Effector memory CD8-positive, alpha-beta T cell (primary cell): ENCODE measurements at regions not wholly inside any gene's neighbourhood (a gene's known extent, or its start where the extent isn't known, plus 50 kb on each side); places are given as distances from the start of the nearest gene placed in this dataset.

Experiments
- ATAC-seq: fragments of 150-1000 bp; cut with Tn5 transposase; replicated peaks from 2 replicates; pipeline ENCODE4 v1.10.0; 2021; ENCODE audit warnings: mild to moderate bottlenecking, moderate library complexity
- DNase-seq, 3 experiments: peaks; one replicate each; pipeline ENCODE4 v3.0.0; 2021
- H3K27ac Mint-ChIP-seq, 2 donors: one replicate each; pipeline ENCODE4 v1.8.0; 2022; ENCODE audit warnings: mild to moderate bottlenecking in 2 of 2, mixed read lengths in 2 of 2, moderate library complexity in 2 of 2
- H3K27me3 Mint-ChIP-seq, 2 donors: one replicate each; pipeline ENCODE4 v1.8.0; 2022; ENCODE audit warnings: mixed read lengths in 2 of 2
- H3K36me3 Mint-ChIP-seq: one replicate; pipeline ENCODE4 v1.8.0; 2022; ENCODE audit warnings: mild to moderate bottlenecking, moderate library complexity, mixed read lengths; ENCODE audit not compliant: insufficient read depth
- H3K4me1 Mint-ChIP-seq, 2 donors: one replicate each; pipeline ENCODE4 v1.8.0; 2022; ENCODE audit warnings: low read depth in 2 of 2, mixed read lengths in 2 of 2
- H3K4me3 Mint-ChIP-seq, 2 donors: one replicate each; pipeline ENCODE4 v1.8.0; 2022; ENCODE audit warnings: mild to moderate bottlenecking in 2 of 2, mixed read lengths in 2 of 2, moderate library complexity in 2 of 2
- H3K9me3 Mint-ChIP-seq, 2 donors: one replicate each; pipeline ENCODE4 v1.8.0; 2022; ENCODE audit warnings: mixed read lengths in 2 of 2

GRCh38 chr2:156155319-156155718, 177.2 kb downstream of the NR4A2 start:
- ATAC-seq (no peak), DNase-seq (no peak)
- H3K4me1 Mint-ChIP-seq = no peaks in the 10 kb centered on the region
- H3K9me3 Mint-ChIP-seq = no peaks in the 10 kb centered on the region
- no peak overlapping the region for H3K27ac Mint-ChIP-seq
- no peak overlapping the region for H3K4me3 Mint-ChIP-seq
- H3K36me3 Mint-ChIP-seq = no peaks in the 10 kb centered on the region
- H3K27me3 Mint-ChIP-seq = peaks cover 0 to 28% of the 10 kb centered on the region in 2 donors

GRCh38 chr2:156151351-156151750, 181.2 kb downstream of the NR4A2 start:
- no peak for ATAC-seq
- Mint-ChIP-seq H3K27me3 (peaks cover 0 to 21% of the 10 kb centered on the region in 2 donors), H3K27ac (no peak overlapping the region), H3K4me1 (no peaks in the 10 kb centered on the region), H3K36me3 (no peaks in the 10 kb centered on the region), H3K4me3 (no peak overlapping the region), H3K9me3 (no peaks in the 10 kb centered on the region)
- DNase-seq = no peak

- no peak for ATAC-seq
- no peaks in the 10 kb centered on the region for H3K4me1 Mint-ChIP-seq
- no peak for DNase-seq
- H3K27ac Mint-ChIP-seq = no peak overlapping the region
- peaks cover 0 to 6% of the 10 kb centered on the region in 2 donors for H3K27me3 Mint-ChIP-seq
- no peak overlapping the region for H3K4me3 Mint-ChIP-seq
- H3K9me3 Mint-ChIP-seq = no peaks in the 10 kb centered on the region
- H3K36me3 Mint-ChIP-seq = no peaks in the 10 kb centered on the region
Measured at GRCh38 chr2:156147594-156148330, 184.8 kb downstream of the NR4A2 start.

GRCh38 chr2:156145976-156146375, 186.5 kb downstream of the NR4A2 start:
- H3K4me3 Mint-ChIP-seq = no peak overlapping the region
- H3K27ac Mint-ChIP-seq = no peak overlapping the region
- no peaks in the 10 kb centered on the region for H3K4me1 Mint-ChIP-seq
- DNase-seq = no peak
- peaks cover 0 to 4% of the 10 kb centered on the region in 2 donors for H3K27me3 Mint-ChIP-seq
- H3K9me3 Mint-ChIP-seq = no peaks in the 10 kb centered on the region
- H3K36me3 Mint-ChIP-seq = no peaks in the 10 kb centered on the region
- ATAC-seq = no peak

- H3K27me3 Mint-ChIP-seq = no peaks in the 10 kb centered on the region
- no peak for ATAC-seq
- no peak overlapping the region for H3K4me3 Mint-ChIP-seq
- no peaks in the 10 kb centered on the region for H3K36me3 Mint-ChIP-seq
- H3K9me3 Mint-ChIP-seq = no peaks in the 10 kb centered on the region
- DNase-seq = no peak
- no peaks in the 10 kb centered on the region for H3K4me1 Mint-ChIP-seq
- no peak overlapping the region for H3K27ac Mint-ChIP-seq
Measured at GRCh38 chr2:156145469-156145868, 187.1 kb downstream of the NR4A2 start.

- Mint-ChIP-seq H3K4me1 (no peaks in the 10 kb centered on the region), H3K27ac (no peak overlapping the region), H3K27me3 (peaks cover 7 to 9% of the 10 kb centered on the region in 2 donors), H3K9me3 (no peaks in the 10 kb centered on the region), H3K36me3 (no peaks in the 10 kb centered on the region), H3K4me3 (no peak overlapping the region)
- ATAC-seq (no peak), DNase-seq (no peak)
Measured at GRCh38 chr2:156136566-156136965, 196.0 kb downstream of the NR4A2 start.

GRCh38 chr2:156134887-156135286, 197.6 kb downstream of the NR4A2 start:
- H3K9me3 Mint-ChIP-seq = no peaks in the 10 kb centered on the region
- H3K4me1 Mint-ChIP-seq = no peaks in the 10 kb centered on the region
- no peaks in the 10 kb centered on the region for H3K36me3 Mint-ChIP-seq
- H3K27me3 Mint-ChIP-seq = peaks cover 7 to 9% of the 10 kb centered on the region in 2 donors
- DNase-seq (no peak), ATAC-seq (no peak)
- no peak overlapping the region for H3K27ac Mint-ChIP-seq
- no peak overlapping the region for H3K4me3 Mint-ChIP-seq

- Mint-ChIP-seq H3K27ac (no peak overlapping the region), H3K27me3 (peaks cover 7 to 10% of the 10 kb centered on the region in 2 donors), H3K9me3 (no peaks in the 10 kb centered on the region), H3K4me3 (no peak overlapping the region), H3K36me3 (no peaks in the 10 kb centered on the region), H3K4me1 (no peaks in the 10 kb centered on the region)
- no peak for DNase-seq
- ATAC-seq = no peak
Measured at GRCh38 chr2:156132941-156133340, 199.6 kb downstream of the NR4A2 start.

GRCh38 chr2:156132130-156132529, 200.4 kb downstream of the NR4A2 start:
- ATAC-seq (no peak), DNase-seq (no peak)
- H3K27ac Mint-ChIP-seq = no peak overlapping the region
- no peak overlapping the region for H3K4me3 Mint-ChIP-seq
- no peaks in the 10 kb centered on the region for H3K36me3 Mint-ChIP-seq
- no peaks in the 10 kb centered on the region for H3K4me1 Mint-ChIP-seq
- no peaks in the 10 kb centered on the region for H3K9me3 Mint-ChIP-seq
- H3K27me3 Mint-ChIP-seq = peaks cover 7 to 16% of the 10 kb centered on the region in 2 donors

GRCh38 chr2:156129227-156129626, 203.3 kb downstream of the NR4A2 start:
- Mint-ChIP-seq H3K4me1 (peaks cover 0 to 2% of the 10 kb centered on the region in 2 donors), H3K4me3 (no peak overlapping the region), H3K27me3 (peaks cover 0 to 19% of the 10 kb centered on the region in 2 donors), H3K9me3 (no peaks in the 10 kb centered on the region), H3K27ac (no peak overlapping the region), H3K36me3 (no peaks in the 10 kb centered on the region)
- DNase-seq (no peak), ATAC-seq (no peak)

GRCh38 chr2:156125018-156125417, 207.5 kb downstream of the NR4A2 start:
- DNase-seq (no peak), ATAC-seq (no peak)
- Mint-ChIP-seq H3K4me1 (peaks cover 0 to 2% of the 10 kb centered on the region in 2 donors), H3K4me3 (no peak overlapping the region), H3K27me3 (peaks cover 14 to 28% of the 10 kb centered on the region in 2 donors), H3K9me3 (no peaks in the 10 kb centered on the region), H3K27ac (no peak overlapping the region), H3K36me3 (no peaks in the 10 kb centered on the region)

GRCh38 chr2:156124458-156124857, 208.1 kb downstream of the NR4A2 start:
- DNase-seq (no peak), ATAC-seq (no peak)
- H3K9me3 Mint-ChIP-seq = no peaks in the 10 kb centered on the region
- H3K27me3 Mint-ChIP-seq = peaks cover 14 to 28% of the 10 kb centered on the region in 2 donors
- H3K36me3 Mint-ChIP-seq = no peaks in the 10 kb centered on the region
- no peak overlapping the region for H3K27ac Mint-ChIP-seq
- H3K4me1 Mint-ChIP-seq = peaks cover 0 to 2% of the 10 kb centered on the region in 2 donors
- H3K4me3 Mint-ChIP-seq = no peak overlapping the region

GRCh38 chr2:156118753-156119416, 213.6 kb downstream of the NR4A2 start:
- no peaks in the 10 kb centered on the region for H3K9me3 Mint-ChIP-seq
- no peak for DNase-seq
- no peaks in the 10 kb centered on the region for H3K36me3 Mint-ChIP-seq

GRCh38 chr2:156116113-156116512, 216.4 kb downstream of the NR4A2 start:
- DNase-seq (no peak), ATAC-seq (no peak)
- Mint-ChIP-seq H3K4me1 (no peaks in the 10 kb centered on the region), H3K36me3 (no peaks in the 10 kb centered on the region), H3K27ac (no peak overlapping the region), H3K9me3 (no peaks in the 10 kb centered on the region), H3K27me3 (peaks cover 6% of the 10 kb centered on the region in 2 donors), H3K4me3 (no peak overlapping the region)

More at GRCh38 chr2:156118753-156119416, 213.6 kb downstream of the NR4A2 start:
- peaks cover 13 to 18% of the 10 kb centered on the region in 2 donors for H3K27me3 Mint-ChIP-seq
- ATAC-seq = no peak
- no peak overlapping the region for H3K4me3 Mint-ChIP-seq
- no peaks in the 10 kb centered on the region for H3K4me1 Mint-ChIP-seq
- H3K27ac Mint-ChIP-seq = no peak overlapping the region
